GM12891 (cell line): ENCODE measurements at regions not wholly inside any gene's neighbourhood (a gene's known extent, or its start where the extent isn't known, plus 50 kb on each side); places are given as distances from the start of the nearest gene placed in this dataset.

Experiments used
- DNase-seq: peaks from one replicate; pipeline ENCODE4 v3.0.0; 2011; ENCODE audit warnings: low spot score; ENCODE audit not compliant: insufficient read length
- FAIRE-seq: peaks from 2 replicates; lab custom pipeline; 2011; peaks lifted over from hg19 to GRCh38; lab: Jason Lieb, UNC
- PAX5 ChIP-seq: IDR thresholded peaks from 2 replicates; pipeline ENCODE4 v1.6.1; 2011; ENCODE audit warnings: low read length, moderate library complexity, mild to moderate bottlenecking; ENCODE audit not compliant: insufficient read depth, severe bottlenecking
- POLR2A ChIP-seq: IDR thresholded peaks from 2 replicates; pipeline ENCODE4 v1.6.1; 2011; ENCODE audit warnings: low read depth, low read length, control low read depth
- POLR2AphosphoS5 ChIP-seq: IDR thresholded peaks from 2 replicates; pipeline ENCODE4 v1.6.1; 2011; ENCODE audit warnings: low read depth, low read length, control low read depth
- POU2F2 ChIP-seq: IDR thresholded peaks from 2 replicates; pipeline ENCODE4 v1.6.1; 2011; ENCODE audit warnings: low read depth, mild to moderate bottlenecking, control low read depth, low read length, moderate library complexity
- SPI1 ChIP-seq: IDR thresholded peaks from 2 replicates; pipeline ENCODE4 v1.6.1; 2011; ENCODE audit warnings: low read depth, low read length, control low read depth
- TAF1 ChIP-seq: IDR thresholded peaks from 2 replicates; pipeline ENCODE4 v1.6.1; 2011; ENCODE audit warnings: low read depth, low read length, control low read depth

- DNase-seq (no peak), FAIRE-seq (no peak)
- TF ChIP-seq SPI1 (no peak), POLR2A (no peak), PAX5 (no peak), TAF1 (no peak), POU2F2 (no peak), POLR2AphosphoS5 (no peak)
These were observed 394.5 kb upstream of the SLC35B3 start for GRCh38 chr6:8829796-8830195.

- DNase-seq (no peak), FAIRE-seq (no peak)
- TF ChIP-seq POLR2A (no peak), PAX5 (no peak), SPI1 (no peak), POU2F2 (no peak), TAF1 (no peak), POLR2AphosphoS5 (no peak)
These were observed 394.0 kb upstream of the SLC35B3 start for GRCh38 chr6:8829296-8829695.

- DNase-seq (no peak), FAIRE-seq (no peak)
- no peak for TF ChIP-seq POLR2AphosphoS5
- TF ChIP-seq TAF1 = no peak
- no peak for TF ChIP-seq POU2F2
- TF ChIP-seq PAX5 = no peak
- TF ChIP-seq SPI1 = no peak
- no peak for TF ChIP-seq POLR2A
These were observed 393.0 kb upstream of the SLC35B3 start for GRCh38 chr6:8828376-8828775.

GRCh38 chr6:8825726-8826125 lies 390.4 kb upstream of the SLC35B3 start:
- TF ChIP-seq SPI1 = no peak
- no peak for TF ChIP-seq PAX5
- no peak for TF ChIP-seq POLR2AphosphoS5
- no peak for TF ChIP-seq POLR2A
- no peak for TF ChIP-seq POU2F2
- no peak for TF ChIP-seq TAF1
- DNase-seq (no peak), FAIRE-seq (no peak)

- TF ChIP-seq POLR2AphosphoS5 (no peak), TAF1 (no peak), PAX5 (no peak), POLR2A (no peak), POU2F2 (no peak), SPI1 (no peak)
- no peak for FAIRE-seq
- no peak for DNase-seq
These were observed 386.6 kb upstream of the SLC35B3 start for GRCh38 chr6:8821981-8822381.

GRCh38 chr6:8820313-8820712 lies 385.0 kb upstream of the SLC35B3 start:
- no peak for TF ChIP-seq POLR2AphosphoS5
- no peak for TF ChIP-seq PAX5
- no peak for TF ChIP-seq TAF1
- no peak for TF ChIP-seq SPI1
- no peak for TF ChIP-seq POU2F2
- TF ChIP-seq POLR2A = no peak
- DNase-seq = no peak
- FAIRE-seq = no peak

- DNase-seq (no peak), FAIRE-seq (no peak)
- TF ChIP-seq PAX5 (no peak), POLR2A (no peak), TAF1 (no peak), POU2F2 (no peak), SPI1 (no peak), POLR2AphosphoS5 (no peak)
These were observed 384.1 kb upstream of the SLC35B3 start for GRCh38 chr6:8819446-8819845.

- no peak for TF ChIP-seq POLR2A
- TF ChIP-seq PAX5 = no peak
- TF ChIP-seq POLR2AphosphoS5 = no peak
- no peak for TF ChIP-seq POU2F2
- no peak for FAIRE-seq
- no peak for DNase-seq
These were observed 379.2 kb upstream of the SLC35B3 start for GRCh38 chr6:8814440-8815000.

- FAIRE-seq (no peak), DNase-seq (no peak)
- no peak for TF ChIP-seq PAX5
- no peak for TF ChIP-seq POLR2AphosphoS5
- no peak for TF ChIP-seq TAF1
- no peak for TF ChIP-seq POLR2A
- TF ChIP-seq SPI1 = no peak
- TF ChIP-seq POU2F2 = no peak
These were observed 375.0 kb upstream of the SLC35B3 start for GRCh38 chr6:8810325-8810724.

GRCh38 chr6:8809662-8810061 lies 374.3 kb upstream of the SLC35B3 start:
- TF ChIP-seq POU2F2 = no peak
- TF ChIP-seq POLR2AphosphoS5 = no peak
- TF ChIP-seq PAX5 = no peak
- no peak for FAIRE-seq
- no peak for DNase-seq
